Lung (tissue), 11 donors: ENCODE measurements at regions not wholly inside any gene's neighbourhood (a gene's known extent, or its start where the extent isn't known, plus 50 kb on each side); places are given as distances from the start of the nearest gene placed in this dataset.

Experiments
- ATAC-seq: fragments of 200-7000 bp; cut with Tn5 transposase; one replicate; pipeline ENCODE4 v1.9.1; 2020; ENCODE audit warnings: moderate number of reproducible peaks; ENCODE audit not compliant: insufficient read depth, low FRiP score
- DNase-seq, 3 donors: peaks; one replicate each; pipeline ENCODE4 v3.0.0-alpha.2; 2013 to 2017
- H3K27ac ChIP-seq, 2 donors: one replicate each; pipeline ENCODE4 v1.5.1; 2013; ENCODE audit warnings: mild to moderate bottlenecking in 2 of 2, moderate library complexity in 2 of 2, control low read depth in 1 of 2, inconsistent platforms in 1 of 2, low read depth in 1 of 2, low read length in 1 of 2
- H3K27me3 ChIP-seq, 3 donors: one replicate each; pipeline ENCODE4 v1.5.1; 2013; ENCODE audit warnings: low read length in 2 of 3; ENCODE audit not compliant: control insufficient read depth in 3 of 3, insufficient read depth in 3 of 3
- H3K36me3 ChIP-seq, 4 donors: one replicate each; pipeline ENCODE4 v1.5.1; 2013; ENCODE audit warnings: low read length in 4 of 4, mild to moderate bottlenecking in 1 of 4, moderate library complexity in 1 of 4; ENCODE audit not compliant: control insufficient read depth in 4 of 4, insufficient read depth in 4 of 4
- H3K4me1 ChIP-seq, 5 donors: one replicate each; pipeline ENCODE4 v1.5.1; 2013; ENCODE audit warnings: low read length in 5 of 5, mild to moderate bottlenecking in 2 of 5, moderate library complexity in 1 of 5; ENCODE audit not compliant: control insufficient read depth in 5 of 5, insufficient read depth in 5 of 5
- H3K4me3 ChIP-seq: one replicate; pipeline ENCODE4 v1.5.1; 2013; ENCODE audit warnings: mild to moderate bottlenecking, control low read depth, moderate library complexity
- H3K9ac ChIP-seq, 2 donors: one replicate each; pipeline ENCODE4 v1.5.1; 2013; ENCODE audit warnings: low read length in 2 of 2, control low read depth in 1 of 2; ENCODE audit not compliant: insufficient read depth in 1 of 2
- H3K9me3 ChIP-seq, 4 donors: one replicate each; pipeline ENCODE4 v1.5.1; 2013; ENCODE audit warnings: low read length in 3 of 4, mild to moderate bottlenecking in 1 of 4, moderate library complexity in 1 of 4; ENCODE audit not compliant: control insufficient read depth in 4 of 4, insufficient read depth in 3 of 4
- CTCF ChIP-seq: IDR thresholded peaks from 2 replicates; pipeline ENCODE4 v1.5.1; 2012; ENCODE audit warnings: mild to moderate bottlenecking; ENCODE audit errors: control extremely low read depth, extremely low read depth
- WGBS, 2 donors: extraction: QIAGEN DNeasy Blood & Tissue Kit; methylation state at CpG; one replicate each; pipeline ENCODE4 v1.1.7; 2013; 5-methylcytosine and 5-hydroxymethylcytosine counted together
- donor health status: control.
- donor health status: control.
- donor health status: Bipolar disorder and iron deficiency.
- donor health status: healthy.
- donor health status: DM: yes; HTN: yes; CAD: no.

GRCh38 chr19:13701624-13702023 lies 62.7 kb upstream of the MRI1 start:
- Histone ChIP-seq H3K27me3 (peaks cover 0 to 4% (median 0%) of the 10 kb centered on the region in 3 donors), H3K4me3 (no peak overlapping the region), H3K4me1 (peaks cover 0 to 5% (median 0%) of the 10 kb centered on the region in 5 donors), H3K9me3 (peaks cover 0 to 14% (median 0%) of the 10 kb centered on the region in 4 donors), H3K9ac (no peak overlapping the region), H3K36me3 (no peaks in the 10 kb centered on the region), H3K27ac (no peak overlapping the region)
- ATAC-seq (no peak), DNase-seq (no peak)
- no peak for TF ChIP-seq CTCF
- WGBS, 2 donors = 94 to 97% methylated on average over 2 of the region's 2 CpGs

GRCh38 chr19:13700621-13701020 lies 63.7 kb upstream of the MRI1 start:
- Histone ChIP-seq H3K9me3 (peaks cover 0 to 9% (median 0%) of the 10 kb centered on the region in 4 donors), H3K4me1 (peaks cover 0 to 5% (median 0%) of the 10 kb centered on the region in 5 donors), H3K27me3 (peaks cover 0 to 4% (median 0%) of the 10 kb centered on the region in 3 donors), H3K9ac (no peak overlapping the region), H3K27ac (no peak overlapping the region), H3K4me3 (no peak overlapping the region), H3K36me3 (no peaks in the 10 kb centered on the region)
- TF ChIP-seq CTCF = no peak
- DNase-seq = no peak
- WGBS, 2 donors = 80 to 88% methylated on average over 8 of the region's 8 CpGs
- no peak for ATAC-seq

- Histone ChIP-seq H3K27ac (no peak overlapping the region), H3K27me3 (peaks cover 0 to 4% (median 0%) of the 10 kb centered on the region in 3 donors), H3K36me3 (no peaks in the 10 kb centered on the region), H3K9me3 (peaks cover 0 to 5% (median 0%) of the 10 kb centered on the region in 4 donors), H3K9ac (no peak overlapping the region), H3K4me1 (peaks cover 0 to 5% (median 0%) of the 10 kb centered on the region in 5 donors), H3K4me3 (no peak overlapping the region)
- DNase-seq = no peak
- 49 to 67% methylated on average over 4 of the region's 4 CpGs for WGBS, 2 donors
- TF ChIP-seq CTCF = no peak
- ATAC-seq = no peak
Observed at GRCh38 chr19:13699786-13700185, 64.5 kb upstream of the MRI1 start.

GRCh38 chr19:13696839-13697238 lies 67.5 kb upstream of the MRI1 start:
- DNase-seq (no peak), ATAC-seq (no peak)

More at GRCh38 chr19:13696839-13697238, 67.5 kb upstream of the MRI1 start:
- Histone ChIP-seq H3K4me3 (no peak overlapping the region), H3K4me1 (peaks cover 0 to 5% (median 0%) of the 10 kb centered on the region in 5 donors), H3K36me3 (no peaks in the 10 kb centered on the region), H3K9me3 (peaks cover 0 to 7% (median 0%) of the 10 kb centered on the region in 4 donors), H3K9ac (no peak overlapping the region), H3K27me3 (peaks cover 0 to 4% (median 0%) of the 10 kb centered on the region in 3 donors), H3K27ac (no peak overlapping the region)
- 79 to 80% methylated on average over 1 of the region's 1 CpG for WGBS, 2 donors
- TF ChIP-seq CTCF = no peak
